ENCODE measurements at regions not wholly inside any gene's neighbourhood (a gene's known extent, or its start where the extent isn't known, plus 50 kb on each side); places are given as distances from the start of the nearest gene placed in this dataset.

DNA sequence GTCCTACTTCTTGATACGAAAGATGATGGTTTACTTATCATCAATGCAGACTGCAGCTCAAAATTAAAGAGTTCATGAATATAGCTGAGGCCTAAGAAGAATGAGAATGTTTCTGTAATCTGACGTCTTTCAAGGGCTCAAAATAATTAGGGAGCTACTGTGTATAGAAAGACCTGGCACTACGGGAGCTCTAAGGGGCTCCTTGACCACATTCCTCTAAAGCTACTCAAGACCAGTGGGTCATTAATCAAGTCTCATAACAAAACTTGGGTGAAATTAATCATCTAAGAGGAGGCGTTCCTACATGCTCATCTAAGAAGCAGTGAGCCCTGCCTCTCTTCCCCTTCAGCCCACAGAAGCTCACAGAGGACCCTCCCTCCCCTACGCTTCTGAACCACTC lies 863.8 kb upstream of the AUTS2 start:
- TF ChIP-seq, protein P1, sequence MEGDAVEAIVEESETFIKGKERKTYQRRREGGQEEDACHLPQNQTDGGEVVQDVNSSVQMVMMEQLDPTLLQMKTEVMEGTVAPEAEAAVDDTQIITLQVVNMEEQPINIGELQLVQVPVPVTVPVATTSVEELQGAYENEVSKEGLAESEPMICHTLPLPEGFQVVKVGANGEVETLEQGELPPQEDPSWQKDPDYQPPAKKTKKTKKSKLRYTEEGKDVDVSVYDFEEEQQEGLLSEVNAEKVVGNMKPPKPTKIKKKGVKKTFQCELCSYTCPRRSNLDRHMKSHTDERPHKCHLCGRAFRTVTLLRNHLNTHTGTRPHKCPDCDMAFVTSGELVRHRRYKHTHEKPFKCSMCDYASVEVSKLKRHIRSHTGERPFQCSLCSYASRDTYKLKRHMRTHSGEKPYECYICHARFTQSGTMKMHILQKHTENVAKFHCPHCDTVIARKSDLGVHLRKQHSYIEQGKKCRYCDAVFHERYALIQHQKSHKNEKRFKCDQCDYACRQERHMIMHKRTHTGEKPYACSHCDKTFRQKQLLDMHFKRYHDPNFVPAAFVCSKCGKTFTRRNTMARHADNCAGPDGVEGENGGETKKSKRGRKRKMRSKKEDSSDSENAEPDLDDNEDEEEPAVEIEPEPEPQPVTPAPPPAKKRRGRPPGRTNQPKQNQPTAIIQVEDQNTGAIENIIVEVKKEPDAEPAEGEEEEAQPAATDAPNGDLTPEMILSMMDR (IDR thresholded peaks at IDR 0.05; ENCODE audit: insufficient read depth, low read length, severe bottlenecking), result no peak
- no peak for FAIRE-seq
- no peaks in the 10 kb centered on the region for H3K27me3 ChIP-seq (ENCODE audit: control insufficient read depth, insufficient read depth, low read length)

DNA sequence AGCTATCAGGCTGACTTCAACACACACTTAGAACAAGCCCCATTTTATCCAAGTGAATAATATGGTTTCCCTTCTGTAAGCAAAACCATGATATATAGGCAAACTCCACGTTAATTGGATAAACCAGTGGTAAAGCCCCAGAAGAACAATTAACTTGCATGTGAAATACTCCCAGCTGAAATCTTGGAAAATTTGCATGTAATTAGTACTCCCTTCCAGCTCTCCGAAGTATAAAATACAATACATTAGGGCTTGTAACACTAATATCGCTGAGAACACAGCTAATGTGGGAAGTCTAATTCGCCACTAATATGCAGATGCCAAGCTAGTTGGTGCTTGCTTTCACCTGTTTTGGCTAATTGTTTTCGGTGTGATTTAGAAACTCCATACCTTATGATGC lies 859.0 kb upstream of the AUTS2 start:
- Histone ChIP-seq H3K36me3 (ENCODE audit: control insufficient read depth, insufficient read depth, low read length) (no peaks in the 10 kb centered on the region), H3K4me3 (ENCODE audit: low read depth, low read length) (no peak overlapping the region), H3K27me3 (ENCODE audit: control insufficient read depth, insufficient read depth, low read length) (no peaks in the 10 kb centered on the region)
- FAIRE-seq (no peak), DNase-seq (ENCODE audit: low read depth) (no peak)
- TF ChIP-seq, protein P1 (IDR thresholded peaks at IDR 0.05; ENCODE audit: insufficient read depth, low read length, severe bottlenecking), result no peak

More for the DNA sequence above, 863.8 kb upstream of the AUTS2 start:
- Histone ChIP-seq H3K36me3 (ENCODE audit: control insufficient read depth, insufficient read depth, low read length) (no peaks in the 10 kb centered on the region), H3K4me3 (ENCODE audit: low read depth, low read length) (no peak overlapping the region)
- DNase-seq (ENCODE audit: low read depth), result no peak

DNA sequence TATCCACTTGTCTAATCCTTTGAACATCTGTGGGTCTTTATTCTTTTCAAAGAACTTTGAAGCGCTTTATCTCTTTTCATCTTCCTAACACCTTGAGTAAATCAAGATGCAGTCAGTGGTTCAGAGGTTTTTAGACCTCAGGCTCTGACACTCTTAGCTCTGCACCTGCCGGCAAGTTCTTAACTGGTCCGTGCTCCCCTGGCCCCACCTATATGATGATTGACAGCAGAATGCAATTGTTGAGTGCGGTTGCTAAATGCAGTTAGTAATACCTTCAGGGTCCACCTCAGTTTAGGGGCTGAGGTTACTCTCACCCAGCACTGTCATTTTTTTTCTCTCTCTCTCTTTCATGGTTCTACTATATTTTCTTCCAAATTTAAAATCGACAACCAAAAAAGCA lies 854.2 kb upstream of the AUTS2 start:
- Histone ChIP-seq H3K27me3 (ENCODE audit: control insufficient read depth, insufficient read depth, low read length) (no peaks in the 10 kb centered on the region), H3K36me3 (ENCODE audit: control insufficient read depth, insufficient read depth, low read length) (no peaks in the 10 kb centered on the region), H3K4me3 (ENCODE audit: low read depth, low read length) (no peak overlapping the region)
- DNase-seq (ENCODE audit: low read depth) (no peak), FAIRE-seq (no peak)
- TF ChIP-seq, protein P1 (IDR thresholded peaks at IDR 0.05; ENCODE audit: insufficient read depth, low read length, severe bottlenecking), result no peak

DNA sequence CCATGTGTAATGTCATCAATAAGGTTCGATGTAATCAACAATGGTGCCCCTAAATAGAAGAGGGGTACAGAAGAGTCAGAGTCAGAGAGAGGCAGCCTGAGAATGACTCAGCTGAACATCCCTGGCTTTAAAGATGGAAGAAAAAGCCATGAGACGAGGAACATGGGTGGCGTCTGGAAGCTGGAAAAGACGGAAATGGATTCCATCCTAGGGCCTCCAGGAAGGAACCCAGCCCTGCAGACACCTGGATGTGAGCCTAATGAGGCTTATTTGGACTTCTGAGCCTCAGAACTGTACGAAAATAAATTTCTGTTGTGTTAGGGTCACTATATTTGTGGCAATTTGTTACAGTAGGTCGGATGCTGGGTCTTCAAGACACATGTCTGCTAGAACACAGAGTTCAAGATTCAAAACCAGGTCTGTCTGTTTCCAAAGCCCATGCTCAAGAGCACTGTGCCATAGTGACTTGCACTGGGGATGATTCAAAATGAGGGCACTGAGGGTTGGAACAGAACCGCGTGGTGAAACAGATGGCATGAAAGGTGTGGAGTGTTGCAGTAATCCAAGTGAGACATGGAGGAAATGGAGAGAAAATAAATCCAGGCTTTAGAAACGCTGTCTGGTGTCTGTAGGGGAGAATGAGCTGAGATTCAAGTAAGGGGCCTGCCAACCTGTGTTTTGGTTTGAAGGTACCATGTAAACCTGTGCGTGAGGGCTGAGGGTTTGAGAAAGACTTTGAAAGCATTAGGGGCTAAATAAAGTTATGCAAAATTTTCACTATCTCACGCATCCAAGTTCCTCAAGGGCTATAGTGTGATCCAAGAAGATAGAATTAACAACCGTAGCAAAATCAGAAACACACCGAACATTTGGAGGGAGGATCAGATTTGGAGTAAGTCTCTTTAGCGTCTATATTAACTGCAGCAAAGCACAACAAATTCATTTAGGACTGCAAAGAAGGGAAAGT lies 849.1 kb upstream of the AUTS2 start:
- TF ChIP-seq, protein P1 (IDR thresholded peaks at IDR 0.05; ENCODE audit: insufficient read depth, low read length, severe bottlenecking), result no peak
- no peaks in the 10 kb centered on the region for H3K27me3 ChIP-seq (ENCODE audit: control insufficient read depth, insufficient read depth, low read length)
- no peak for FAIRE-seq
- DNase-seq (ENCODE audit: low read depth), result no peak
- no peak overlapping the region for H3K4me3 ChIP-seq (ENCODE audit: low read depth, low read length)
- H3K36me3 ChIP-seq (ENCODE audit: control insufficient read depth, insufficient read depth, low read length), result no peaks in the 10 kb centered on the region

GRCh38 chr7:68752485-68753178 lies 845.6 kb upstream of the AUTS2 start:
- TF ChIP-seq, protein P1 (IDR thresholded peaks at IDR 0.05; ENCODE audit: insufficient read depth, low read length, severe bottlenecking), result no peak
- FAIRE-seq, result no peak

More at GRCh38 chr7:68752485-68753178, 845.6 kb upstream of the AUTS2 start:
- Histone ChIP-seq H3K36me3 (ENCODE audit: control insufficient read depth, insufficient read depth, low read length) (no peaks in the 10 kb centered on the region), H3K4me3 (ENCODE audit: low read depth, low read length) (no peak overlapping the region), H3K27me3 (ENCODE audit: control insufficient read depth, insufficient read depth, low read length) (no peaks in the 10 kb centered on the region)
- DNase-seq (ENCODE audit: low read depth), result no peak
